ENCODE measurements at regions not wholly inside any gene's neighbourhood (a gene's known extent, or its start where the extent isn't known, plus 50 kb on each side); places are given as distances from the start of the nearest gene placed in this dataset.

DNA sequence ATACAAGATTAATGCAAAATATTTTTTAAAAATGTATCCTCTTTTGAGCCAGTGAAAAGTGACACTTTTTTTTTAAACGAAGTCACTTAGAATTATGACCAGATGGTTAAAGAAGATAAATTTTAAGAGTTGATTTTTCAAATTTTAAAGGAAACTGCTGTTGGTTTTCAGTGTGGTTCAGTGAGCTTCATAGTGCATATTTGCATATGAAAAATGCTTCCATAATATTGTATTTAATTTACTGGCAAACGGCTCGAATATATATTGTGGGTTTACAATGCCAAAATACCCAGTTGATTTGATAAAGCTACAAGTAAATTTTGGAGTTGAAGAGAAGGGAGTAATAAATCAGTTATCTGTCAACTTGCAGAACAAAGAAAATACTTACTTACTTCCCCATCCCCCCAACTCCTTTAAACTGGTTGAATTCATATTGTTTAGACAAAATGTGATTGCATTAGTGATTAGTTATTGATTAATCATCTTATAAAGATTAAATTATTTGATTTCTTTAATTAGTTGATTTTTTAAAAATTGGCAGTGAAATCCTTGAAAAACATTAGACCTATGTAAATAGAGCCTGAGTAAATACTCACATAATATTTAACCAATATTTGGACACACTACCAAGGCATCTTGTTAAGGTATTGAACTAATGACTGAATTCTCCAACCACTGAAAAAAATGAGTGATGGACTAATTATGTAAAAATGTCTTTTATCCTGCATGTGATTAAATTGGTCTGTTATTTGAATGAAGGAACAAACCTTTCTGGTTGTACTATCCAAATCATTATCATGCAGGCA is 122.8 kb upstream of the APP start:
- TF ChIP-seq, protein P1, sequence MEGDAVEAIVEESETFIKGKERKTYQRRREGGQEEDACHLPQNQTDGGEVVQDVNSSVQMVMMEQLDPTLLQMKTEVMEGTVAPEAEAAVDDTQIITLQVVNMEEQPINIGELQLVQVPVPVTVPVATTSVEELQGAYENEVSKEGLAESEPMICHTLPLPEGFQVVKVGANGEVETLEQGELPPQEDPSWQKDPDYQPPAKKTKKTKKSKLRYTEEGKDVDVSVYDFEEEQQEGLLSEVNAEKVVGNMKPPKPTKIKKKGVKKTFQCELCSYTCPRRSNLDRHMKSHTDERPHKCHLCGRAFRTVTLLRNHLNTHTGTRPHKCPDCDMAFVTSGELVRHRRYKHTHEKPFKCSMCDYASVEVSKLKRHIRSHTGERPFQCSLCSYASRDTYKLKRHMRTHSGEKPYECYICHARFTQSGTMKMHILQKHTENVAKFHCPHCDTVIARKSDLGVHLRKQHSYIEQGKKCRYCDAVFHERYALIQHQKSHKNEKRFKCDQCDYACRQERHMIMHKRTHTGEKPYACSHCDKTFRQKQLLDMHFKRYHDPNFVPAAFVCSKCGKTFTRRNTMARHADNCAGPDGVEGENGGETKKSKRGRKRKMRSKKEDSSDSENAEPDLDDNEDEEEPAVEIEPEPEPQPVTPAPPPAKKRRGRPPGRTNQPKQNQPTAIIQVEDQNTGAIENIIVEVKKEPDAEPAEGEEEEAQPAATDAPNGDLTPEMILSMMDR (IDR thresholded peaks at IDR 0.05 in 8 of 11, conservative IDR thresholded peaks at IDR 0.05 in 3 of 11), result no peak
- no peak for TF ChIP-seq POLR2A (IDR thresholded peaks at IDR 0.05)
